Inferior parietal cortex (tissue), 1 donor: ENCODE measurements at regions not wholly inside any gene's neighbourhood (a gene's known extent, or its start where the extent isn't known, plus 50 kb on each side); places are given as distances from the start of the nearest gene placed in this dataset.
"Not testable (repeated sequence)": the region's sequence is repeated elsewhere in the genome, so short reads cannot be mapped to it uniquely, and the experiment has no call there.

Experiments
- DNase-seq: peaks from one replicate; pipeline ENCODE4 v3.0.0-alpha.2; 2016; ENCODE audit errors: extremely low spot score

DNA sequence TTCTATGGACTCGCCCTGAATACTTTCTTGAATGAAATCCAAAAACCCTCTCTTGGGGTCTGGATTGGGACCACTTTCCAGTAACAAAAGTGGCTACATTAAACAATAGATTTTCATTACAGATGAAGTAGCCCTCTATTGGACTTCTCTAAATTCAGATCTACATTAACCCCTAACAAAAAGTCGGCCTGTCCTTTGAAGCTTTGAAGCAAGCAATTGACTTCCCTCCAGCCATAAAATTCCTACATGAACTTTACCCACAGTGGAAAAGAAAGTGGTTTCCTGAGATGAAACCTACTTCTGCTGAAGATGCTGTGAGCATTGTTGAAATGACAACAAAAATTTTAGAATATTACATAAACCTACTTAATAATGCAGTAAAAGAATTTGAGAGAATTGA is 967.1 kb upstream of the ROBO1 start:
- DNase-seq: no peak

DNA sequence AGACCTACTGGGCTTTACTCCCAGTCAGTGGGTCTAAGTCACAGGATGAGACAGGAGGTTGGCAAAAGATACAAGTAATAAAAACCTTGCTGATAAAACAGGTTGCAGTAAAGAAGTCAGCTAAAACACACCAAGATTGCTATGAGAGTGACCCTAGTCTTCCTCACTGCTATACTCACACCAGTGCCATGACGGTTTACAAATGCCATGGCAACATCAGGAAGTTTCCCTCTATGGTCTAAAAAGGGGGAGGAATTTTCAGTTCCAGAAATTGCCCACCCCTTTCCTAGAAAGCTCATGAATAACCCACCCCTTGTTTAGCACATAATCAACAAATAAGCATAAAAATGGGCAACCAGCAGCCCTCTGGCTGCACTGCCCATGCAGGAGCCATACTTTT is 966.7 kb upstream of the ROBO1 start:
- no peak for DNase-seq

DNA sequence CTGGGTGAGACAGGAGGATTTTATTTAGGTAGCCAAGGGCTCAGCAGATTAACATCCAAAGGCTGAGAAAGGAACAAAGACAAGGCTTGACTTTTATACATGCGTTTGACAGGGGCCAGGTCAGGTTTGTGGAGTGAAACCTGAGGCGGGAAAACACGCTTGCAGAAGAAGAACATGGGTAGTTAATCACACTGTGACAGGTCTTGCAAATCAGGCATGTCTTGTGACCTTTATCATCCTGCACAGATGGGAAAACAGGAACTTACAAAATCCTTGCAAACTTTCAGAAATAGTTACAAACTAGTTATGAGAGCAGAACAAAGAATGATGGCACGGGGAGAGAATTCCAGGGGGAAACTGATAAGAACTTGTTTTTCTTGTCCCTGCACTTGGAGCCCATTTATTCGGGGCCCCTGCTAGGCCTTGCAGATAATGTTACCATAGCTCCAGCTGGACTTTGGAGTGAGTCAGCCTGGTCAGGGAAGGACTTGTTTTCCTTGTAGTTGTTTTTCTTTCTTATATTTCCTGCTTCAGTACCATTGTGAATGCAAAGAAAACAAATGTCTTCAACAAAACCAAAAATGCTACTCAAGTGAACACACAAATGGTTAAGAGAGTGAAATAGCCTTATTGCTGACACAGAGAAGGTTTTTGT is 965.9 kb upstream of the ROBO1 start:
- no peak for DNase-seq

DNA sequence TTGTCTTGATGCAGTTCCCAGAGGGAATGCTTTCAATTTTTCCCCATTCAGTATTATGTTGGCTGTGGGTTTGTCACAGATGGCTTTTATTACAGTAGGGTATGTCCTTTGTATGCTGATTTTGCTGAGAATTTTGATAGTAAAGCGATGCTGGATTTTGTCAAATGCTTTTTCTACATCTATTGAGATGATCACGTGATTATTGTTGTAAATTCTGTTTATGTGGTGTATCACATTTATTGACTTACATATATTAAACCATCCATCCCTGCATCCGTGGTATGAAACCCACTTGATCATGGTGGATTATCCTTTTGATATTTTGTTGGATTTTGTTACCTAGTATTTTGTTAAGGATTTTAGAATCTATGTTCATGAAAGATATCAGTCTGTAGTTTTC is 959.8 kb upstream of the ROBO1 start:
- DNase-seq: not testable (repeated sequence)

DNA sequence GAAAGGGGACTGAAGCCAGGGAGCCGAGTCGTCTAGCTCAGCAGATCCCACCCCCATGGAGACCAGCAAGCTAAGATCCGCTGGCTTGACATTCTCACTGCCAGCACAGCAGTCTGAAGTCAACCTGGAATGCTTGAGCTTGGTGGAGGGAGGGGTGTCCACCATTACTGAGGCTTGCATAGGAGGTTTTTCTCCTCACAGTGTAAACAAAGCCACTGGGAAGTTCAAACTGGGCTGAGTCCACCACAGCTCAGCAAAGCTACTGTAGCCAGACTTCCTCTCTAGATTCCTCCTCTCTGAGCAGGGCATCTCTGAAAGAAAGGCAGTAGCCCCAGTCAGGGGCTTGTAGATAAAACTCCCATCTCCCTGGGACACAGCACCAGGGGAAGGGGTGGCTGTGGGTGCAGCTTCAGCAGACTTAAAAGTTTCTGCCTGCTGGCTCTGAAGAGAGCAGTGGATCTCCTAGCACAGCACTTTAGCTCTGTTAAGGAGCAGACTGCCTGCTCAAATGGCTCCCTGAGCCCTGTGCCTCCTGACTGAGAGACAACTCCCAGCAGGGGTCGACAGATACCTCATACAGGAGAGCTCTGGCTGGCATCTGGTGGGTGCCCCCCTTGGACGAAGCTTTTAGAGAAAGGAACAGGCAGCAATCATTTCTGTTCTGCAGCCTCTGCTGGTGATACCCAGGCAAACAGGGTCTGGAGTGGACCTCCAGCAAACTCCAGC is 942.0 kb upstream of the ROBO1 start:
- not testable (repeated sequence) for DNase-seq

DNA sequence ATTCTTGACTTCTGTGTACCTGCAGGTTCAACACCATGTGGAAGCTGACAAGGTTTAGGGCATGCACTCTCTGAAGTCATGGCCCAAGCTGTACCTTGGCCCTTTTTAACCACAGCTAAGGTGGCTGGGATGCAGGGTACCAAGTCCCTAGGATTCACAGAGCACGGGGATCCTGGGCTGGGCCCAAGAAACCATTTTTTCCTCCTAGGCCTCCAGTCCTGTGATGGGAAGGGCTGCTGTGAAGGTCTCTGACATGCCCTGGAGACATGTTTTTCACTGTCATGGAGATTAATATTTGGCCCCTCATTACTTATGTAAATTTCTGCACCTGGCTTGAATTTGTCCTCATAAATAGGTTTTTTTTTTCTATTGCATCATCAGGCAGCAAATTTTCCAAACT is 937.5 kb upstream of the ROBO1 start:
- no peak for DNase-seq

DNA sequence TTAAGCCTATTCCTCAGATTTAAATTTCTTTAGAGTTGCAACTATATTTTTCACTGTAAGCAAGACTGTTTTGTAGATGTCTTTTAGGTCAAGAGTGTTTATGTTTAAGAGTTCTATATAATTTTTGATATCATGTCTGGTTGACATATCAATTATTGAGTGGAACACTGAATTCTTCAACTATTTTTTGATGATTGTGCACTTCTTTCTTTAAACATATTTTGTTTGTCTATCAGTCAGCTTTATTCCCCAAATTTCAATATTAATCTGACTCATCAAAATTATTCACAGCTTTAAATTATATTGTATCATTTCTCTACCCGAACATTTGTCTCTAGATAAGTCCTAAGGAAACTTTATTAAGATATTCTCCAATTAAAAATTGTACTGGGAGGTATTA is 933.6 kb upstream of the ROBO1 start:
- DNase-seq: no peak

DNA sequence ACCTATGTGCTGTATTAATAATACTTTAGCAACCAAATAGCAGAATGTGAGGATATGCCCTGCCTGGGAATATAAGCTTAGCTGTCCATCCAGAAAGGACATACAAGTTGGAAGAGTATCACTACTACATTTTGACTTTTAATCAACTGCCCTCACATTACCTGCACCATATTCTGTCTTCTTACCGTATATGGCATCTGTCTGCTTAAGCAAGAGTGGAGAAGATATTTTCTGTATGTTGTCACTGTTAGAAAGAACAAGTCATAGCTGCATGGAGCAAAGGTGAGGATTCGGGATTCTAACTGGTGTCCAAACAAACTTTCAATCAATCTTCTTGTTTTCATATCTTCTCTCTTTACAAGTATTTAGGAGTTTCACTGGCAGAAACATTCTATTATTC is 929.5 kb upstream of the ROBO1 start:
- DNase-seq: no peak

DNA sequence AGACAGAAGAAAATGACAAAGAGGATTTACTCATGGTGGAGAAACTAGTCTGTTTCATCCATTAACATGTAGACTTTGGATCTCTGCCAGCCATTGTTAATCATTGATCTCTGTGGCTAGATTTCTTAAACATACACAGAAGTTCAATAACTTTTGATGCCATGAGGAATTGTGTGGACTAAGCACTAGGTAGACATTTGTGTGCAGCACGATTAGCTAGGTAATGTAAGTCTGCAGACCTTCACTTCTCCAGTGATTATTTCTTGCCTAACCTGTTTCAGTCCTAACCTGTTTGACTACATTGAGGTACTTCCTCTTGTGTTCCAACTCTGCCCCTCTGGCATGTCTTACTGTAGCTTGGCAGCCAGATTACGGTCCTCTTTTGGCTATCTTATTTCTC is 928.5 kb upstream of the ROBO1 start:
- no peak for DNase-seq

DNA sequence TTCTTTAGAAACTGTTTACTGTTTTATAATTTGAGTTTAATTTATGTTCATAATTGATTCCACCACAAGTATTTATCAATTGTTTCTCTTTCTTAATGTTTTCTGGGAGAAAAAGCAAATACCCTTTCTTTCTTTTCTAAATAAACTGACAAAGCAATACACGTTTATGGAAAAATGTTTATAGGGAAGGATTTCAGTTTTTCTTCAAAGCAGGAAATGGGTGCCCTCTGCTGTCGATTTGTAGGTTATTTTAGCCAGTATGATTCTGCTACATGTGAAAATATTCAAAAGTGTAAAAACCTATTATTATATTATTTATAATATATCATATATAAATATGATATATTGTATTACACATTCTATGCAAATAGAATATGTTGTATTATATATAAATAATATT is 921.0 kb upstream of the ROBO1 start:
- peak; percentile 42 for DNase-seq

DNA sequence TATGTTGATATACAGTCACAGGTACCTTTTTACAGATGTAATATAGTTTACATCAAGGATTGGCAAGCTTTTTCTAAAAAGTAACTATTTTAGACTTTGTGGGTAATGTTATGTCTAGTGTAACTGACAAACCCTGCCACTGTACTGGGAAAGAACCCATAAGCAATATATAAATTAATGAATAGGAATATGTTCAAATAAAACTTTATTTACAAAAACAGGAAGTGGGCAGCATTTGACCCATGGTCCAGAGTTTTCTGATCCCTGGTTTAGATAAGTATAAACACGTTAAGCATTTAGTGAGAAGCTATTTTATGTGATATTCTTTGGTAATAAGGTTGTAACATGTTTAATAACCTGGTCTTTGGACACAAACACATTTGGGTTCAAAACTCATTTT is 915.2 kb upstream of the ROBO1 start:
- no peak for DNase-seq

DNA sequence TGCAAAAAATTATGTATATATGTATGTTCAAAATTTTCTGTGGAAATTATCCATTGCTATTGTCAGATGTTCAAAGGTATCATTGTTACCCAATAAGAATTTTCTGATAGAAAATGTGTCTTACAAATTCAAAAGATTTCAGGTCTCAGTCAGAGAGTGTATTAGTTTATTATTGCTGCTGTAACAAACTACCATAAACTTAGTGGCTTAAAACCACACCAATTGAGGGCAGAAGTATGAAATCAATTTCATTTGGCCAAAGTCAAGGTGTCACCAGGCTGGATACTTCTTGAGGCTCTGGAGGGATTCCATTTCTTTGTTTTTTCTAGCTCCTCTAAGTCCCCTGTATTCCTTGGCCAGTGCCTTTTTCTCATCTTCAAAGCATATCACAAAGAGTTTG is 914.4 kb upstream of the ROBO1 start:
- DNase-seq: no peak

DNA sequence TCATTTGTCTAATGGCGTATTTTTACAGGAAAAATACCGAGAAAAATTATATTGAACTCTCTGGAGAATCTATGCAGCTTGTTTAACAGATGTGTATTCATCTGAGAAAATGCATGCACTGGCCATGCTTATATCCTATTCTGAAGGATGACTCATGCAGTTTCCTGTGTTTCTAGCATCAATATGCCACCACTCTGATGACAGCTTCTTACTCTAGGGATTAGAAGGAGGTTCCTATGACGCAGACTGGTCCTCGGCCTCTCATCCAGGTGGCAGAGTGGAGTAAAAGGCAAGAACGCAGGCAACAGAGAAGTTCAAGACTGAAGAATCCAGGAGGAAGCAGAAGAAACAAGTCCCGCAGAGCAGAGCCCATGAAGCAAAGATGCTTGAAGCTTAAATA is 910.0 kb upstream of the ROBO1 start:
- no peak for DNase-seq

DNA sequence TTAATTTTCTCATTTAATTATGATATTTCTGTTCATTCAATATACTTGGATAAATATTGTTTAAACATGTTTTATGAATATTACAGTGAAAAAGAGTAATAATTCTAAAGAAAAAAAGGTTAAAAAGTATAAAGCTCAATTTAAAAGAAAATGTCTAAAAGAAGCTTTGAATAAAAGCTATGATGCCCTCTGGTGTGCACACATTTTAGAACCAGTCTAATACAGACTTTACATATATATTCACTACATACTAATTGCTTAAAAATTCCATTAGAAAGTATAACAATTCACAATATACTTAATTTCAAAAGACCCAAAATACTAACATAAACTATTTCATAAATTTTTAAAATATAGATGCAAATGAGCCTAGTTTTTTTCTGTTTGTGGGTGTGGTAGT is 909.1 kb upstream of the ROBO1 start:
- no peak for DNase-seq

DNA sequence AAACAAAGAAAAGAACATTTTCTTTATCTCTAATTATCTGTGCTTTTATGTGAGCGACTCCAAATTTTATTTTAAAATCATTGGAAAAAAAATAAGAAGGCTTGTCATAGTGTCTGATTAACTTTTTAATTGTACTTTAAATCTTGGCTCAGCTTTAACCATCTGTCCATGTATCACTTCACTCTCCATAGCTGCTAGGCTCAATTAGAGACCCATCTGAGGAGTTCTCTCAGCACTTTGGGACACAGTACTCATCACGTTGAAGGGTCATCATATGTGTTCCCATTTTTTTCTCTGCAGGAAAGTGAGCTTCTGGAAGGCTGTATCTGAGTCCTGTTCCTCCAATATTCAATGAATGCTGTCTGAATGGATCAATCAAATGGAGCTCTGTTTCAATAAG is 908.5 kb upstream of the ROBO1 start:
- no peak for DNase-seq

DNA sequence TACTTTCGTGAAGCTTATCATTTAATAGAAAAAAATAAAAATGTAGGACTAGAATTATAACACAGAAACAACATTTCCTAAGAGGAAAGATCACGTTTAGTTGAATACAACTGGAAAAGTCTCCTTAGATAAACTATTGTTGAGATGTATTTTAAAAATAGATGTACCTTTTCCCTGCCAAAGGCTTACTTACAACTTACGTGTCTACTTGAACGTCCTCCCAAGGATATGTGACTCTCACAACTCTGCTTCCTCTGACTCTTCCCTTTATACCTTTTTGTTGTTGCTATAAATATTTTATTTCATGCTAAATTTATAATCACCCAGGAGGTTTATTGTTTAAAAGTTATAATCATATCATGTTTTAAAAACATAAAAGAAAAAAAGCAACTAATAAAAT is 908.0 kb upstream of the ROBO1 start:
- no peak for DNase-seq

DNA sequence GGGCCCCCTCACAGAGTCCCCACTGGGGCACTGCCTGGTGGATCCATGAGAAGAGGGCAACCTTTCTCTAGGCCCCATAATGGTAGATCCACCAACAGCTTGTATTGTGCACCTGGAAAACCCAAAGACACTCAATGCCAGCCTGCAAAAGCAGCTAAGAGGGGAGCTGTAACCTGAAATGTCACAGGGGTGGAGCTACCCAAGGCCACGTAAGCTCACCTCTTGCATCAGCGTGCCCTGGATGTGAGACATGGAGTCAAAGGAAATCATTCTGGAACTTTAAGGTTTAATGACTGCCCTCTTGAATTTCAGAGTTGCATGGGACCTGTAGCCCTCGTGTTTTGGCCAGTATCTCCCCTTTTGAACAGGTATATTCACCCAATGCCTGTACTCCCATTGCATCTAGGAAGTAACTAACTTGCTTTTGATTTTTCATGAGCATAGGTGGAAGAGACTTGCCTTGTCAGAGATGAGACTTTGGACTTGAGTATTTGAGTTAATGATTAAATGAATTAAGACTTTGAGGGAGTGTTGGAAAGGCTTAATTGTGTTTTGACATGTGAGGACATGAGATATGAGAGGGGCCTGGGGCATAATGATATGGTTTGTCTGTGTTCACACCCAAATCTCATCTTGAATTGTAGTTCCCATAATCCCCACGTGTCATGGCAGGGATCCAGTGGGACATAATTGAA is 900.9 kb upstream of the ROBO1 start:
- no peak for DNase-seq

DNA sequence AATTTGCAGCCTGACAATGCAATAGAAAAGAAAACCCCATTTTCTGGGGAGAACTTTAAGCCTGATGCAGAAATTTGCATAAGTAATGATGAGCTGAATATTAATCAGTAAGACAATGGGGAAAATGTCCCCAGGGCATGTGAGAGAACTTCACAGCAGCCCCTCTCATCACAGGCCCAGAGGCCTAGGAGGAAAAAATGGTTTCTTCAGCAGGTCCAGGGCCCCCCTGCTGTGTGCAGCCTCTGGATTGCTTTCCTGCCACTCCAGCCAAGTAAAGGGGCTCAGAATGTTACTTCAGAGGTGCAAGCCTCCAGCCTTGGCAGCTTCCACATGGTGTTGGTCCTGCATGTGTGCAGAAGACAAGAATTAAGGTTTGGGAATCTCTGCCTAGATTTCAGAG is 900.3 kb upstream of the ROBO1 start:
- no peak for DNase-seq

DNA sequence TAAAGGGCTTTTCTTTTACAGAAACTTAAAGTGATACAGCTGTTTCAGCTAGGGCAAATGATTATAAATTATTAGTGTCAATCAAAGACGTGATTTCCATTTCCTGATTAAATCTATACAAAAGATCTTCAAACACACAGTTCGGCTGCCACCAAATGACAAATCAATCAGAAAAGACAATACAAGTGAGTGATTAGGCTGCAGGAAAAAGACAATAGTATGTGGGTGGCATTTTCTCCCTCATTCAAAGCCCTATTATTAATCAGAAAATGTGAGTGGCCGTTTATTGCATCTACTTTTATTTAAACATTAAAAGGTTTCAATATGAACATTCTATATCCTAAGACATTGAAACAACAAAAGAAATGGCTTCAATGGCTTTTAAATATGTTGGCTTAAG is 895.6 kb upstream of the ROBO1 start:
- DNase-seq: no peak

DNA sequence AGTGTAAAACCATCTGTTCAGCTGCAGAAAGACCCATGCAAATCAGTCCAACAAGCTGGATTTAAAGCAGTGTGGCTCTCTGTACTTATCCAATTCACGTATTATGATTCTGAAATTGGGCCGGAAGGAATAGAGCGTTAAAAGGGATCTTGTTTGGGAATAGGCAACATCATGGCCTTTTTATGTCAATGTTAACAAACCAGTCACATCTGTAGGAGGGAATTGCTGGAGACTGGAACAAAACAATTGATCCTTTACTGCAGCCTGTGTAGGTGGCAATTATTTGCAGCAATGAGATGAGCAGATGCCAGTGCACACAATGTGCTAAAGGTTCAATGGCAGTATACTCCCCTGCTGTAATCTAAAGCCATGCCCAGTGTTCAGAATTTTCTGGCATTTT is 887.4 kb upstream of the ROBO1 start:
- DNase-seq: no peak

DNA sequence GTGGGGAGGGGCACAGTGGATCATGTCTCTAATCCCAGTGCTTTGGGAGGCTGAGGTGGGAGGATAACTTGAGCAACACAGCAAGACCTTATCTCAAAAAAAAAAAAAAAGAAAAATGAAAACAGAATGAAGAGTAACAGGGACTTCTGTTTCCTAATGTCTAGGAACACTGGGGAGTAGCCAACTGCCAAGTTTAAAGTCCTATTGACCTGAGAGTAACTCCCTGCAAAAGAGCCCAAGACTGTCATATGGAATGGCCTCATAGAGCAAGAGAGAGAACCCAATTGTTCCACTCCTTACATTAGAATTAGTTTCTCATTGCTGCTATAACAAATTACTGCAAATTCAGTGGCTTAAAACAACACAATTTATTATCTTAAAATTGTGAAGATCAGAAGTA is 881.4 kb upstream of the ROBO1 start:
- DNase-seq: no peak

DNA sequence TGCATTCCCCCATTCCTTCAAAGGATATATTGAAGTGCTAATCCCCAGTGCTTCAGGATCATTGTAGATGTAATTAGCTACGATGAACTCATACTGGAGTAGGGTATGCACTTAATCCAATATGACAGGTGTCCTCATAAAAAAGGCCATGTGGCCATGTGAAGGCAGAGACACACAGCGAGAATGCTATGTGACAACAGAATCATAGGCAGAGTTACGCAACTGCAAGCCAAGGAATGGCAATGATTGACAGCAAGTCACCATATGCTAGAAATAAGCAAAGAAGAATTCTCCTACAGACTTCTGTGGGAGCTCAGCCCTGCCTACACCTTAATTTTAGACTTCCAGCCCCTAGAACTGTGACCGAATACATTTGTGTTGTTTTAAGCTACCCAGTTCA is 875.6 kb upstream of the ROBO1 start:
- no peak for DNase-seq
